MCF 10A (cell line): ENCODE measurements at regions not wholly inside any gene's neighbourhood (a gene's known extent, or its start where the extent isn't known, plus 50 kb on each side); places are given as distances from the start of the nearest gene placed in this dataset.
A peak's percentile ranks its signal among the peaks of the same experiment; 100 is the strongest.

Experiments
- BruUV-seq: library from RNA; stranded (reverse); fragments of 400-500 nt; replicated peaks from 2 replicates; lab custom pipeline; 2021; lab: Mats Ljungman, UMichigan
- CTCF ChIA-PET: fragments of 300-600 bp; sonication (Branson Sonifier 250); formaldehyde crosslinking; extraction: SDS; loops from one replicate; lab custom pipeline; 2021; ENCODE audit warnings: antibody characterized with exemption, inconsistent platforms; lab: Yijun Ruan, JAX
- POLR2A ChIA-PET: fragments of 300-600, 350-650 bp; sonication (Branson Sonifier 250); formaldehyde crosslinking; extraction: SDS; loops from one replicate; lab custom pipeline; 2020; ENCODE audit warnings: antibody characterized with exemption, inconsistent platforms; lab: Yijun Ruan, JAX
- DNase-seq: peaks from one replicate; pipeline ENCODE4 v3.0.0-alpha.2; 2018; ENCODE audit not compliant: unreplicated experiment
- H3K27ac Mint-ChIP-seq: one replicate; pipeline ENCODE4 v1.8.0; 2022; ENCODE audit warnings: mild to moderate bottlenecking, low read depth, mixed read lengths; ENCODE audit not compliant: unreplicated experiment
- H3K27me3 Mint-ChIP-seq: one replicate; pipeline ENCODE4 v1.8.0; 2022; ENCODE audit warnings: mixed read lengths; ENCODE audit not compliant: insufficient read depth, unreplicated experiment
- H3K36me3 Mint-ChIP-seq: one replicate; pipeline ENCODE4 v1.8.0; 2022; ENCODE audit warnings: mild to moderate bottlenecking, moderate library complexity, mixed read lengths; ENCODE audit not compliant: insufficient read depth, unreplicated experiment
- H3K4me1 Mint-ChIP-seq: one replicate; pipeline ENCODE4 v1.8.0; 2022; ENCODE audit warnings: mixed read lengths; ENCODE audit not compliant: insufficient read depth, unreplicated experiment
- H3K4me3 Mint-ChIP-seq: one replicate; pipeline ENCODE4 v1.8.0; 2022; ENCODE audit warnings: mild to moderate bottlenecking, moderate library complexity, mixed read lengths; ENCODE audit not compliant: unreplicated experiment
- H3K9me3 Mint-ChIP-seq: one replicate; pipeline ENCODE4 v1.8.0; 2022; ENCODE audit warnings: mixed read lengths; ENCODE audit not compliant: unreplicated experiment
- CTCF ChIP-seq: fragments of 200-600 bp; IDR thresholded peaks from one replicate; pipeline ENCODE4 v1.8.0; 2022; ENCODE audit warnings: antibody characterized with exemption, mild to moderate bottlenecking; ENCODE audit not compliant: unreplicated experiment
- intact Hi-C: fragments of 100-400 bp; cut with micrococcal nuclease; formaldehyde crosslinking; loops from 2 replicates; pipeline ENCODE4 v1.14.1; 2022

GRCh38 chr9:8036914-8037524 lies 237.4 kb upstream of the DMAC1 start:
- no peaks in the 10 kb centered on the region for H3K4me1 Mint-ChIP-seq
- ChIA-PET CTCF (interaction anchor here (0.8 kb wide), 1 partner anchor 967 kb away, joined by 3 read pairs; no protein-coding TSS in a partner anchor), POLR2A (interaction anchor here (0.7 kb wide), 1 partner anchor 276 kb away, joined by 3 read pairs; no protein-coding TSS in a partner anchor)
- no peaks in the 10 kb centered on the region for H3K27me3 Mint-ChIP-seq
- DNase-seq = no peak
- H3K4me3 Mint-ChIP-seq = no peak overlapping the region
- no TSS peak for BruUV-seq
- no peak for TF ChIP-seq CTCF
- H3K36me3 Mint-ChIP-seq = no peaks in the 10 kb centered on the region
- peaks cover 28% of the 10 kb centered on the region for H3K9me3 Mint-ChIP-seq
- no peak overlapping the region for H3K27ac Mint-ChIP-seq
- intact Hi-C loops = no loop called here

- H3K4me1 Mint-ChIP-seq = no peaks in the 10 kb centered on the region
- no peak overlapping the region for H3K4me3 Mint-ChIP-seq
- ChIA-PET CTCF (no interaction called here), POLR2A (interaction anchor here (0.6 kb wide), 1 partner anchor 653 kb away, joined by 3 read pairs; no protein-coding TSS in a partner anchor)
- H3K9me3 Mint-ChIP-seq = peaks cover 17% of the 10 kb centered on the region
- DNase-seq = no peak
- H3K27me3 Mint-ChIP-seq = no peaks in the 10 kb centered on the region
- H3K27ac Mint-ChIP-seq = no peak overlapping the region
- H3K36me3 Mint-ChIP-seq = no peaks in the 10 kb centered on the region
- intact Hi-C loops = no loop called here
- TF ChIP-seq CTCF = no peak
- BruUV-seq = no TSS peak
Observed at GRCh38 chr9:8033794-8034193, 234.2 kb upstream of the DMAC1 start.

GRCh38 chr9:8030095-8030494 lies 230.5 kb upstream of the DMAC1 start:
- Mint-ChIP-seq H3K4me1 (no peaks in the 10 kb centered on the region), H3K27ac (no peak overlapping the region), H3K4me3 (no peak overlapping the region), H3K36me3 (no peaks in the 10 kb centered on the region), H3K27me3 (no peaks in the 10 kb centered on the region), H3K9me3 (no peaks in the 10 kb centered on the region)
- TF ChIP-seq CTCF = no peak
- ChIA-PET CTCF (no interaction called here), POLR2A (no interaction called here)
- intact Hi-C loops = no loop called here
- BruUV-seq = no TSS peak
- DNase-seq = peak; percentile 18

- ChIA-PET CTCF (interaction anchor here (1.2 kb wide), 1 partner anchor 8 kb away, joined by 3 read pairs; no protein-coding TSS in a partner anchor), POLR2A (no interaction called here)
- no TSS peak for BruUV-seq
- intact Hi-C loops = no loop called here
- H3K27ac Mint-ChIP-seq = no peak overlapping the region
- peaks cover 25% of the 10 kb centered on the region for H3K9me3 Mint-ChIP-seq
- no peak for TF ChIP-seq CTCF
- H3K27me3 Mint-ChIP-seq = no peaks in the 10 kb centered on the region
- no peak for DNase-seq
- H3K4me3 Mint-ChIP-seq = no peak overlapping the region
- no peaks in the 10 kb centered on the region for H3K36me3 Mint-ChIP-seq
- H3K4me1 Mint-ChIP-seq = no peaks in the 10 kb centered on the region
Observed at GRCh38 chr9:8027351-8027750, 227.8 kb upstream of the DMAC1 start.
